WTC11 (cell line): ENCODE measurements at regions not wholly inside any gene's neighbourhood (a gene's known extent, or its start where the extent isn't known, plus 50 kb on each side); places are given as distances from the start of the nearest gene placed in this dataset.

Experiments
- ATAC-seq: fragments of 200-7000 bp; cut with Tn5 transposase; 2 replicates; pipeline ENCODE4 v1.10.0; 2021; ENCODE audit warnings: mild to moderate bottlenecking, moderate library complexity
- CTCF ChIA-PET: fragments of 300-600 bp; sonication (Branson Sonifier 250); formaldehyde crosslinking; loops from one replicate; lab custom pipeline; 2021; ENCODE audit warnings: antibody characterized with exemption; lab: Charles Lee
- POLR2A ChIA-PET: fragments of 350-600 bp; sonication (Branson Sonifier 250); formaldehyde crosslinking; loops from one replicate; lab custom pipeline; 2021; ENCODE audit warnings: antibody characterized with exemption; lab: Charles Lee
- DNase-seq: peaks from one replicate; pipeline ENCODE4 v3.0.0; 2021; ENCODE audit warnings: low spot score
- H3K27ac Mint-ChIP-seq: 2 replicates; pipeline ENCODE4 v1.8.0; 2021; ENCODE audit warnings: mixed read lengths
- H3K27me3 Mint-ChIP-seq: 2 replicates; pipeline ENCODE4 v1.8.0; 2021; ENCODE audit warnings: low read depth, mild to moderate bottlenecking, moderate library complexity, mixed read lengths
- H3K36me3 Mint-ChIP-seq: 2 replicates; pipeline ENCODE4 v1.8.0; 2021; ENCODE audit warnings: mixed read lengths
- H3K4me1 Mint-ChIP-seq: 2 replicates; pipeline ENCODE4 v1.8.0; 2022; ENCODE audit warnings: mixed read lengths
- H3K4me3 Mint-ChIP-seq: 2 replicates; pipeline ENCODE4 v1.8.0; 2021; ENCODE audit warnings: mild to moderate bottlenecking, moderate library complexity, mixed read lengths
- H3K9me3 Mint-ChIP-seq: 2 replicates; pipeline ENCODE4 v1.8.0; 2021; ENCODE audit warnings: mixed read lengths
- ERG ChIP-seq: fragments of 250-450 bp; sonication (Bioruptor Pico); IDR thresholded peaks from 2 replicates; pipeline ENCODE4 v1.8.0; 2021; ENCODE audit warnings: mild to moderate bottlenecking
- ESRRA ChIP-seq: sonication (generic); formaldehyde crosslinking; IDR thresholded peaks from 2 replicates; pipeline ENCODE4 v1.8.1; 2022; ENCODE audit warnings: mild to moderate bottlenecking, missing genetic modification reagents, borderline replicate concordance
- FOXK1 ChIP-seq: sonication (generic); formaldehyde crosslinking; IDR thresholded peaks from 2 replicates; pipeline ENCODE4 v1.8.0; 2022; ENCODE audit warnings: mild to moderate bottlenecking, moderate library complexity, missing genetic modification reagents
- JUN ChIP-seq: sonication (generic); formaldehyde crosslinking; IDR thresholded peaks from 2 replicates; pipeline ENCODE4 v1.8.0; 2023; ENCODE audit warnings: mild to moderate bottlenecking, missing genetic modification reagents
- MYBL2 ChIP-seq: sonication (generic); formaldehyde crosslinking; IDR thresholded peaks from 2 replicates; pipeline ENCODE4 v1.8.1; 2023; ENCODE audit warnings: mild to moderate bottlenecking, moderate library complexity, missing genetic modification reagents
- NFE2L1 ChIP-seq: sonication (generic); formaldehyde crosslinking; IDR thresholded peaks from 2 replicates; pipeline ENCODE4 v1.8.1; 2023; ENCODE audit warnings: missing genetic modification reagents
- RELA ChIP-seq: sonication (generic); formaldehyde crosslinking; IDR thresholded peaks from 2 replicates; pipeline ENCODE4 v1.8.1; 2022; ENCODE audit warnings: missing genetic modification reagents, mild to moderate bottlenecking, borderline replicate concordance
- SMAD4 ChIP-seq: sonication (generic); formaldehyde crosslinking; IDR thresholded peaks from 2 replicates; pipeline ENCODE4 v1.8.0; 2022; ENCODE audit warnings: mild to moderate bottlenecking, missing genetic modification reagents
- TCF7 ChIP-seq: sonication (generic); formaldehyde crosslinking; IDR thresholded peaks from 2 replicates; pipeline ENCODE4 v1.8.0; 2022; ENCODE audit warnings: mild to moderate bottlenecking, low read depth, missing genetic modification reagents, moderate library complexity
- TP53 ChIP-seq: sonication (generic); formaldehyde crosslinking; IDR thresholded peaks from 2 replicates; pipeline ENCODE4 v1.8.1; 2023; ENCODE audit warnings: mild to moderate bottlenecking, missing genetic modification reagents
- ZNF317 ChIP-seq: sonication (generic); formaldehyde crosslinking; IDR thresholded peaks from 2 replicates; pipeline ENCODE4 v1.8.1; 2023; ENCODE audit warnings: low read depth, mild to moderate bottlenecking, moderate library complexity, missing genetic modification reagents, borderline replicate concordance
- ZNF423 ChIP-seq: fragments of 250-450 bp; sonication (Bioruptor Pico); IDR thresholded peaks from 2 replicates; pipeline ENCODE4 v2.1.2; 2022; ENCODE audit warnings: mild to moderate bottlenecking, moderate library complexity
- ZNF671 ChIP-seq: fragments of 250-450 bp; sonication (Bioruptor Pico); IDR thresholded peaks from 2 replicates; pipeline ENCODE4 v1.8.0; 2021; ENCODE audit warnings: mild to moderate bottlenecking
- TF ChIP-seq, protein P1 (sequence below): fragments of 250-450 bp; sonication (Bioruptor Pico); conservative IDR thresholded peaks from 2 replicates; pipeline ENCODE4 v1.9.0; 2021; ENCODE audit warnings: mild to moderate bottlenecking
- TF ChIP-seq, protein P2 (sequence below): sonication (generic); formaldehyde crosslinking; IDR thresholded peaks from 2 replicates; pipeline ENCODE4 v1.8.1; 2023; ENCODE audit warnings: mild to moderate bottlenecking, missing genetic modification reagents, moderate library complexity
- TF ChIP-seq, protein P3 (sequence below): sonication (generic); formaldehyde crosslinking; IDR thresholded peaks from 2 replicates; pipeline ENCODE4 v1.8.0; 2022; ENCODE audit warnings: mild to moderate bottlenecking, missing genetic modification reagents
- TF ChIP-seq, protein P4 (sequence below): sonication (generic); formaldehyde crosslinking; IDR thresholded peaks from 2 replicates; pipeline ENCODE4 v1.8.0; 2023; ENCODE audit warnings: missing genetic modification reagents, mild to moderate bottlenecking, borderline replicate concordance
- TF ChIP-seq, protein P5 (sequence below): sonication (generic); formaldehyde crosslinking; IDR thresholded peaks from 2 replicates; pipeline ENCODE4 v1.8.0; 2022; ENCODE audit warnings: mild to moderate bottlenecking, missing genetic modification reagents
- TF ChIP-seq, protein P6 (sequence below): sonication (generic); formaldehyde crosslinking; IDR thresholded peaks from 2 replicates; pipeline ENCODE4 v1.8.0; 2022; ENCODE audit warnings: missing genetic modification reagents
- TF ChIP-seq, protein P7 (sequence below): fragments of 200-600 bp; IDR thresholded peaks from 2 replicates; pipeline ENCODE4 v1.8.0; 2022; ENCODE audit warnings: antibody characterized with exemption

- TF ChIP-seq ZNF317 (no peak), ZNF671 (CRISPR knock-in tag) (no peak), ZNF423 (CRISPR knock-in tag) (no peak), JUN (no peak), SMAD4 (no peak), ERG (CRISPR knock-in tag) (no peak), FOXK1 (no peak), TP53 (CRISPR knock-in tag) (no peak), ESRRA (CRISPR knock-in tag) (no peak)
- TF ChIP-seq, protein P1, sequence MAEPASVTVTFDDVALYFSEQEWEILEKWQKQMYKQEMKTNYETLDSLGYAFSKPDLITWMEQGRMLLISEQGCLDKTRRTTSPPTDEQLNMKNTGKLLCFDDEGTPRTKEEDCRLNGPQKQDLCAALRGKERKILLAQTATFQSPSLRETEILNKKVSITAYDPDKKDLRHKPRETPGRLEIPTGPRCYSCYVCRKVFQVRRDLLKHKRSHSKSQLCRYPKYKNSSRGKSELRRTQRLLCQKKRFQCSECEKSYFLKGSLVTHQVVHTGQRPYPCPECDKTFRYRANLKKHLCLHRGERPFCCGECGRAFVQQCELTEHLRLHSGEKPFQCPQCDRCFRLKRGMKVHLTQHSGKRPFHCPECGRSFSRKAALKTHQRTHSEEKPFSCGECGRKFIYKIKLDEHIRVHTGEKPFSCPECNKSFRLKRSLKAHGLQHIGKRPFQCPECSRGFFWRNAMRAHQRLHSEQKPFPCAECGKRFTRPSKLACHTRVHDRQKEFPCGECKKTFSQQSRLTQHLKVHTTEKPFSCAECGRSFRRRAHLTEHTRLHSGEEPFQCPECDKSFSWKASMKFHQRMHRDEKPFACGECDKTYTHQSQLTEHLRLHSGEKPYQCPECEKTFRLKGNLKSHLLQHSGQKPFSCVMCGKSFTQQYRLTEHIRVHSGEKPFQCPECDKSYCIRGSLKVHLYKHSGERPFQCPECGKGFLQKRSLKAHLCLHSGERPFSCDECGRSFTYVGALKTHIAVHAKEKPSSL (CRISPR knock-in tag) = no peak
- TF ChIP-seq, protein P2, sequence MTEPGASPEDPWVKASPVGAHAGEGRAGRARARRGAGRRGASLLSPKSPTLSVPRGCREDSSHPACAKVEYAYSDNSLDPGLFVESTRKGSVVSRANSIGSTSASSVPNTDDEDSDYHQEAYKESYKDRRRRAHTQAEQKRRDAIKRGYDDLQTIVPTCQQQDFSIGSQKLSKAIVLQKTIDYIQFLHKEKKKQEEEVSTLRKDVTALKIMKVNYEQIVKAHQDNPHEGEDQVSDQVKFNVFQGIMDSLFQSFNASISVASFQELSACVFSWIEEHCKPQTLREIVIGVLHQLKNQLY (CRISPR knock-in tag) = no peak
- TF ChIP-seq, protein P3, sequence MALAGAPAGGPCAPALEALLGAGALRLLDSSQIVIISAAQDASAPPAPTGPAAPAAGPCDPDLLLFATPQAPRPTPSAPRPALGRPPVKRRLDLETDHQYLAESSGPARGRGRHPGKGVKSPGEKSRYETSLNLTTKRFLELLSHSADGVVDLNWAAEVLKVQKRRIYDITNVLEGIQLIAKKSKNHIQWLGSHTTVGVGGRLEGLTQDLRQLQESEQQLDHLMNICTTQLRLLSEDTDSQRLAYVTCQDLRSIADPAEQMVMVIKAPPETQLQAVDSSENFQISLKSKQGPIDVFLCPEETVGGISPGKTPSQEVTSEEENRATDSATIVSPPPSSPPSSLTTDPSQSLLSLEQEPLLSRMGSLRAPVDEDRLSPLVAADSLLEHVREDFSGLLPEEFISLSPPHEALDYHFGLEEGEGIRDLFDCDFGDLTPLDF = no peak
- TF ChIP-seq, protein P4, sequence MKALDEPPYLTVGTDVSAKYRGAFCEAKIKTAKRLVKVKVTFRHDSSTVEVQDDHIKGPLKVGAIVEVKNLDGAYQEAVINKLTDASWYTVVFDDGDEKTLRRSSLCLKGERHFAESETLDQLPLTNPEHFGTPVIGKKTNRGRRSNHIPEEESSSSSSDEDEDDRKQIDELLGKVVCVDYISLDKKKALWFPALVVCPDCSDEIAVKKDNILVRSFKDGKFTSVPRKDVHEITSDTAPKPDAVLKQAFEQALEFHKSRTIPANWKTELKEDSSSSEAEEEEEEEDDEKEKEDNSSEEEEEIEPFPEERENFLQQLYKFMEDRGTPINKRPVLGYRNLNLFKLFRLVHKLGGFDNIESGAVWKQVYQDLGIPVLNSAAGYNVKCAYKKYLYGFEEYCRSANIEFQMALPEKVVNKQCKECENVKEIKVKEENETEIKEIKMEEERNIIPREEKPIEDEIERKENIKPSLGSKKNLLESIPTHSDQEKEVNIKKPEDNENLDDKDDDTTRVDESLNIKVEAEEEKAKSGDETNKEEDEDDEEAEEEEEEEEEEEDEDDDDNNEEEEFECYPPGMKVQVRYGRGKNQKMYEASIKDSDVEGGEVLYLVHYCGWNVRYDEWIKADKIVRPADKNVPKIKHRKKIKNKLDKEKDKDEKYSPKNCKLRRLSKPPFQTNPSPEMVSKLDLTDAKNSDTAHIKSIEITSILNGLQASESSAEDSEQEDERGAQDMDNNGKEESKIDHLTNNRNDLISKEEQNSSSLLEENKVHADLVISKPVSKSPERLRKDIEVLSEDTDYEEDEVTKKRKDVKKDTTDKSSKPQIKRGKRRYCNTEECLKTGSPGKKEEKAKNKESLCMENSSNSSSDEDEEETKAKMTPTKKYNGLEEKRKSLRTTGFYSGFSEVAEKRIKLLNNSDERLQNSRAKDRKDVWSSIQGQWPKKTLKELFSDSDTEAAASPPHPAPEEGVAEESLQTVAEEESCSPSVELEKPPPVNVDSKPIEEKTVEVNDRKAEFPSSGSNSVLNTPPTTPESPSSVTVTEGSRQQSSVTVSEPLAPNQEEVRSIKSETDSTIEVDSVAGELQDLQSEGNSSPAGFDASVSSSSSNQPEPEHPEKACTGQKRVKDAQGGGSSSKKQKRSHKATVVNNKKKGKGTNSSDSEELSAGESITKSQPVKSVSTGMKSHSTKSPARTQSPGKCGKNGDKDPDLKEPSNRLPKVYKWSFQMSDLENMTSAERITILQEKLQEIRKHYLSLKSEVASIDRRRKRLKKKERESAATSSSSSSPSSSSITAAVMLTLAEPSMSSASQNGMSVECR (CRISPR knock-in tag) = no peak
- TF ChIP-seq, protein P5, sequence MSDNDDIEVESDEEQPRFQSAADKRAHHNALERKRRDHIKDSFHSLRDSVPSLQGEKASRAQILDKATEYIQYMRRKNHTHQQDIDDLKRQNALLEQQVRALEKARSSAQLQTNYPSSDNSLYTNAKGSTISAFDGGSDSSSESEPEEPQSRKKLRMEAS = no peak
- H3K4me1 Mint-ChIP-seq = peaks cover 10% of the 10 kb centered on the region
- H3K27me3 Mint-ChIP-seq = no peaks in the 10 kb centered on the region; the same call in 1 of the 2 replicates
- H3K36me3 Mint-ChIP-seq = peaks cover 4% of the 10 kb centered on the region; the same call in 1 of the 2 replicates
- DNase-seq (no peak), ATAC-seq (no peak)
- POLR2A ChIA-PET = interaction anchor here (0.7 kb wide), 1 partner anchor 18 kb away, joined by 3 read pairs; no protein-coding TSS in a partner anchor
- no peak overlapping the region for H3K4me3 Mint-ChIP-seq
- CTCF ChIA-PET = no interaction called here
- H3K9me3 Mint-ChIP-seq = peaks cover 13% of the 10 kb centered on the region
- H3K27ac Mint-ChIP-seq = no peak overlapping the region
These were observed 183.7 kb downstream of the MBOAT1 start for GRCh38 chr6:20028562-20028961.

DNA sequence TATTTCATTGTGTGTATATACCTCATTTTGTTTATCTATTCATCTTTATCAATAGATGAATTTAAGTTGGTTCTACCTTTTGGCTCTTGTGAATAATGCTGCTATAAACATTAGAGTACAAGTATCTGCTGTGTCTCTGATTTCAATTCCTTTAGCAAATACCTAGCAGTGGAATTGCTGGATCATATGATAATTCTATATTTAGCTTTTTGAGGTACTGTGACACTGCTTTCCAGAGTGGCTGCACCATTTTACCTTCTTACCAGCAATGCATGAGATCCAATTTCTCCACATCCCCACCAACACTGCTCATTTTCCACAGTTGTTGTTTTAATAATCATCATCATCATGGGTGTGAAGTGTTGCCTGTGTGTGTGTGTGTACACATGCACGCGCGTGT, 182.3 kb downstream of the MBOAT1 start:
- Mint-ChIP-seq H3K36me3 (peaks cover 4% of the 10 kb centered on the region; the same call in 1 of the 2 replicates), H3K4me3 (no peak overlapping the region), H3K27ac (no peak overlapping the region), H3K4me1 (peaks cover 23% of the 10 kb centered on the region), H3K27me3 (no peaks in the 10 kb centered on the region; the same call in 1 of the 2 replicates), H3K9me3 (peaks cover 10% of the 10 kb centered on the region)
- CTCF ChIA-PET = no interaction called here
- ATAC-seq (no peak), DNase-seq (no peak)
- POLR2A ChIA-PET = no interaction called here
- TF ChIP-seq RELA (no peak), MYBL2 (no peak), NFE2L1 (no peak), TCF7 (CRISPR knock-in tag) (no peak), SMAD4 (no peak)
- TF ChIP-seq, protein P6, sequence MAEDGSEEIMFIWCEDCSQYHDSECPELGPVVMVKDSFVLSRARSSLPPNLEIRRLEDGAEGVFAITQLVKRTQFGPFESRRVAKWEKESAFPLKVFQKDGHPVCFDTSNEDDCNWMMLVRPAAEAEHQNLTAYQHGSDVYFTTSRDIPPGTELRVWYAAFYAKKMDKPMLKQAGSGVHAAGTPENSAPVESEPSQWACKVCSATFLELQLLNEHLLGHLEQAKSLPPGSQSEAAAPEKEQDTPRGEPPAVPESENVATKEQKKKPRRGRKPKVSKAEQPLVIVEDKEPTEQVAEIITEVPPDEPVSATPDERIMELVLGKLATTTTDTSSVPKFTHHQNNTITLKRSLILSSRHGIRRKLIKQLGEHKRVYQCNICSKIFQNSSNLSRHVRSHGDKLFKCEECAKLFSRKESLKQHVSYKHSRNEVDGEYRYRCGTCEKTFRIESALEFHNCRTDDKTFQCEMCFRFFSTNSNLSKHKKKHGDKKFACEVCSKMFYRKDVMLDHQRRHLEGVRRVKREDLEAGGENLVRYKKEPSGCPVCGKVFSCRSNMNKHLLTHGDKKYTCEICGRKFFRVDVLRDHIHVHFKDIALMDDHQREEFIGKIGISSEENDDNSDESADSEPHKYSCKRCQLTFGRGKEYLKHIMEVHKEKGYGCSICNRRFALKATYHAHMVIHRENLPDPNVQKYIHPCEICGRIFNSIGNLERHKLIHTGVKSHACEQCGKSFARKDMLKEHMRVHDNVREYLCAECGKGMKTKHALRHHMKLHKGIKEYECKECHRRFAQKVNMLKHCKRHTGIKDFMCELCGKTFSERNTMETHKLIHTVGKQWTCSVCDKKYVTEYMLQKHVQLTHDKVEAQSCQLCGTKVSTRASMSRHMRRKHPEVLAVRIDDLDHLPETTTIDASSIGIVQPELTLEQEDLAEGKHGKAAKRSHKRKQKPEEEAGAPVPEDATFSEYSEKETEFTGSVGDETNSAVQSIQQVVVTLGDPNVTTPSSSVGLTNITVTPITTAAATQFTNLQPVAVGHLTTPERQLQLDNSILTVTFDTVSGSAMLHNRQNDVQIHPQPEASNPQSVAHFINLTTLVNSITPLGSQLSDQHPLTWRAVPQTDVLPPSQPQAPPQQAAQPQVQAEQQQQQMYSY (CRISPR knock-in tag) = no peak
- TF ChIP-seq, protein P7, sequence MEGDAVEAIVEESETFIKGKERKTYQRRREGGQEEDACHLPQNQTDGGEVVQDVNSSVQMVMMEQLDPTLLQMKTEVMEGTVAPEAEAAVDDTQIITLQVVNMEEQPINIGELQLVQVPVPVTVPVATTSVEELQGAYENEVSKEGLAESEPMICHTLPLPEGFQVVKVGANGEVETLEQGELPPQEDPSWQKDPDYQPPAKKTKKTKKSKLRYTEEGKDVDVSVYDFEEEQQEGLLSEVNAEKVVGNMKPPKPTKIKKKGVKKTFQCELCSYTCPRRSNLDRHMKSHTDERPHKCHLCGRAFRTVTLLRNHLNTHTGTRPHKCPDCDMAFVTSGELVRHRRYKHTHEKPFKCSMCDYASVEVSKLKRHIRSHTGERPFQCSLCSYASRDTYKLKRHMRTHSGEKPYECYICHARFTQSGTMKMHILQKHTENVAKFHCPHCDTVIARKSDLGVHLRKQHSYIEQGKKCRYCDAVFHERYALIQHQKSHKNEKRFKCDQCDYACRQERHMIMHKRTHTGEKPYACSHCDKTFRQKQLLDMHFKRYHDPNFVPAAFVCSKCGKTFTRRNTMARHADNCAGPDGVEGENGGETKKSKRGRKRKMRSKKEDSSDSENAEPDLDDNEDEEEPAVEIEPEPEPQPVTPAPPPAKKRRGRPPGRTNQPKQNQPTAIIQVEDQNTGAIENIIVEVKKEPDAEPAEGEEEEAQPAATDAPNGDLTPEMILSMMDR = no peak
